ENCODE measurements at regions not wholly inside any gene's neighbourhood (a gene's known extent, or its start where the extent isn't known, plus 50 kb on each side); places are given as distances from the start of the nearest gene placed in this dataset.
"Not testable (repeated sequence)": the region's sequence is repeated elsewhere in the genome, so short reads cannot be mapped to it uniquely, and the experiment has no call there.

DNA sequence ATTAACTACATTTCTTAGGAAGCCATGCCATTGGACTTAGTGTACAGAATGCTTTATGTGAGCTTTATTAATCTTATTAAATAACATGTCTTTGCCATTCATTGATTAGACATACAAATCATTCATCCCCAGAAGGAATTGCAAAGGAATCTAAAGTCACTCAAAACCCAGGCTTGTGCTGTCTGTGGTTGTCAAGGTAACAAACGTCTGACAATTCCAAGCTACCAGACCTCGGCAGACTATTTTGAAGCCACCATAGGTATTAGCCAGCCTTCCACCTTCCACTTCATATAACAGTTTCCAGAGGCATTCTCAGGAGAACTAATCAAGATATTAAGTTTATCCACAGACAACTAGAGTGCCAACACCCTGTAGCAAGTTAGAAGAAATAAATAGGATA lies 135.2 kb upstream of the TUSC1 start:
- H3K4me1 ChIP-seq (ENCODE audit: control insufficient read depth in 1 of 2, insufficient read depth in 2 of 2, low read length in 2 of 2): no peaks in the 10 kb centered on the region
- no peak overlapping the region for H3K27ac ChIP-seq (ENCODE audit: low read depth in 1 of 2, low read length in 2 of 2)
- no peaks in the 10 kb centered on the region for H3K36me3 ChIP-seq (ENCODE audit: control insufficient read depth in 1 of 2, insufficient read depth in 2 of 2, low read length in 1 of 2)
- no peak overlapping the region for H3K4me3 ChIP-seq (ENCODE audit: low read length in 2 of 2)
- DNase-seq (no peak), ATAC-seq (ENCODE audit: low FRiP score) (no peak)
- H3K27me3 ChIP-seq (ENCODE audit: control insufficient read depth in 1 of 2, insufficient read depth in 2 of 2, low read length in 1 of 2): no peaks in the 10 kb centered on the region
- H3K9me3 ChIP-seq (ENCODE audit: control insufficient read depth, low read length): no peaks in the 10 kb centered on the region
- WGBS, 2 donors: 29 to 33% methylated on average over 2 of the region's 2 CpGs
- intact Hi-C loops (cut with DNase I): no loop called here

- Histone ChIP-seq H3K4me3 (ENCODE audit: low read length in 2 of 2) (no peak overlapping the region), H3K9me3 (ENCODE audit: control insufficient read depth, low read length) (no peaks in the 10 kb centered on the region), H3K27me3 (ENCODE audit: control insufficient read depth in 1 of 2, insufficient read depth in 2 of 2, low read length in 1 of 2) (no peaks in the 10 kb centered on the region), H3K27ac (ENCODE audit: low read depth in 1 of 2, low read length in 2 of 2) (no peak overlapping the region), H3K36me3 (ENCODE audit: control insufficient read depth in 1 of 2, insufficient read depth in 2 of 2, low read length in 1 of 2) (no peaks in the 10 kb centered on the region), H3K4me1 (ENCODE audit: control insufficient read depth in 1 of 2, insufficient read depth in 2 of 2, low read length in 2 of 2) (peaks cover 0 to 1% of the 10 kb centered on the region in 2 donors)
- intact Hi-C loops (cut with DNase I): no loop called here
- DNase-seq (no peak), ATAC-seq (ENCODE audit: low FRiP score) (no peak)
- 55 to 57% methylated on average over 1 of the region's 1 CpG for WGBS, 2 donors
Measured at GRCh38 chr9:25808554-25808953, 130.3 kb upstream of the TUSC1 start.

DNA sequence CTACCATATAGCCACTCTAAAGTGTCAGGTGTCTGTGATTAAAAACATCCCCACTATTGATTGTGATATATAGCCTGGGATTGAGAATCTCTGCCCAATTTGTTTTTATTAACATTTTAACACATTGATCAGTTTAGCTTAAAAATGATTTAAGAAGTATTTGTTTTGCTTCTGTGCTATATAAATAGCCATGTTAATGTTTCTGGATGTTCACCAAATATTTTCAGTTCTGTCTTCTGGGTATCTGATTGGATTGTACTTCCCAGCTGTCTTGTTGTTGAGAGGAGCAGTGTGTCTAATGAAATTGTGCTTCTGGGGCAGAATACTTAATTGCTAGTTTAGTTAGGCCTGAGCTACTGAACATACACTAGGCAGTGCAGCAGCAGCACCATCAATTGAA lies 126.6 kb upstream of the TUSC1 start:
- Histone ChIP-seq H3K27ac (ENCODE audit: low read depth in 1 of 2, low read length in 2 of 2) (no peak overlapping the region), H3K9me3 (ENCODE audit: control insufficient read depth, low read length) (no peaks in the 10 kb centered on the region), H3K4me1 (ENCODE audit: control insufficient read depth in 1 of 2, insufficient read depth in 2 of 2, low read length in 2 of 2) (peaks cover 0 to 1% of the 10 kb centered on the region in 2 donors), H3K4me3 (ENCODE audit: low read length in 2 of 2) (no peak overlapping the region), H3K36me3 (ENCODE audit: control insufficient read depth in 1 of 2, insufficient read depth in 2 of 2, low read length in 1 of 2) (no peaks in the 10 kb centered on the region), H3K27me3 (ENCODE audit: control insufficient read depth in 1 of 2, insufficient read depth in 2 of 2, low read length in 1 of 2) (no peaks in the 10 kb centered on the region)
- no peak for DNase-seq
- no peak for ATAC-seq (ENCODE audit: low FRiP score)
- intact Hi-C loops (cut with DNase I): no loop called here

DNA sequence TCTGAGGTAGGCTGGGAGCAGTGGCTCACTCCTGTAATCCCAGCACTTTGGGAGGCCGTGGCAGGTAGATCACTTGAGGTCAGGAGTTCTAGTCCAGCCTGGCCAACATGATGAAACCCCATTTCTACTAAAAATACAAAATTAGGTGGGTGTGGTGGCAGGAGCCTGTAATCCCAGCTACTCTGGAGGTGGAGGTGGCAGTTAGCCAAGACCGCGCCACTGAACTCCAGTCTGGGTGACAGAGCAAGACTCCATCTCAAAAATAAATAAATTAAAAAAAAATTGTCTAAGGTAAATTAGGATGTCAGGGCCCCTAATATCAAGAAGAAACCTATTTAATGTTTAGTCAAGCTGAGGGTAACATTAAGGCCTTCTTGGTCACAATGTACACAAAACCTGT lies 123.7 kb upstream of the TUSC1 start:
- H3K27ac ChIP-seq (ENCODE audit: low read depth in 1 of 2, low read length in 2 of 2); intact Hi-C loops (cut with DNase I); H3K4me3 ChIP-seq (ENCODE audit: low read length in 2 of 2); H3K4me1 ChIP-seq (ENCODE audit: control insufficient read depth in 1 of 2, insufficient read depth in 2 of 2, low read length in 2 of 2); H3K9me3 ChIP-seq (ENCODE audit: control insufficient read depth, low read length); H3K36me3 ChIP-seq (ENCODE audit: control insufficient read depth in 1 of 2, insufficient read depth in 2 of 2, low read length in 1 of 2); ATAC-seq (ENCODE audit: low FRiP score); H3K27me3 ChIP-seq (ENCODE audit: control insufficient read depth in 1 of 2, insufficient read depth in 2 of 2, low read length in 1 of 2); DNase-seq: not testable (repeated sequence)
- 91 to 97% methylated on average over 3 of the region's 3 CpGs for WGBS, 2 donors

- Histone ChIP-seq H3K4me3 (ENCODE audit: low read length in 2 of 2) (no peak overlapping the region), H3K36me3 (ENCODE audit: control insufficient read depth in 1 of 2, insufficient read depth in 2 of 2, low read length in 1 of 2) (no peaks in the 10 kb centered on the region), H3K27me3 (ENCODE audit: control insufficient read depth in 1 of 2, insufficient read depth in 2 of 2, low read length in 1 of 2) (no peaks in the 10 kb centered on the region), H3K4me1 (ENCODE audit: control insufficient read depth in 1 of 2, insufficient read depth in 2 of 2, low read length in 2 of 2) (no peaks in the 10 kb centered on the region), H3K27ac (ENCODE audit: low read depth in 1 of 2, low read length in 2 of 2) (no peak overlapping the region), H3K9me3 (ENCODE audit: control insufficient read depth, low read length) (no peaks in the 10 kb centered on the region)
- ATAC-seq (ENCODE audit: low FRiP score) (no peak), DNase-seq (no peak)
- 94 to 95% methylated on average over 4 of the region's 4 CpGs for WGBS, 2 donors
- intact Hi-C loops (cut with DNase I): no loop called here
Measured at GRCh38 chr9:25773805-25774204, 95.6 kb upstream of the TUSC1 start.

DNA sequence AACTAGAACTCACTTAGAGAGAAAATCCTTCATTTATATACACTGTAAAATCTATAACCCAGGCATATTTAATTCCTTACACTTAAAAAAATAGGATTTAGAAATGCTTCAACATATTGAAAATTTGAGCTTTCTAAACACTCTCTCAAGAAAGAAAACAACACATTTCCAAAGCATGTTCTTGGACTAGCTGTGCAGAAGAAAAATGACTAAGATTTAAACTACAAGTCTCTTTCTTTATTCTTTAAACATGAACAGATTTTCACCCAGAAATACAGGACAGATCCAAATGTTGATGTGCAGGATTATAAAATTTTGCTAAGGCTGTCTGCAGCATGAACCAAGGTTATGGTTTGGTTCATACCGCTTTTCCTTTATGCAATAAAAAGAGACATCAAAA lies 77.7 kb upstream of the TUSC1 start:
- no peaks in the 10 kb centered on the region for H3K27me3 ChIP-seq (ENCODE audit: control insufficient read depth in 1 of 2, insufficient read depth in 2 of 2, low read length in 1 of 2)
- 92 to 96% methylated on average over 1 of the region's 1 CpG for WGBS, 2 donors
- ATAC-seq (ENCODE audit: low FRiP score) (no peak), DNase-seq (no peak)
- H3K4me1 ChIP-seq (ENCODE audit: control insufficient read depth in 1 of 2, insufficient read depth in 2 of 2, low read length in 2 of 2): no peaks in the 10 kb centered on the region
- H3K4me3 ChIP-seq (ENCODE audit: low read length in 2 of 2): no peak overlapping the region
- H3K36me3 ChIP-seq (ENCODE audit: control insufficient read depth in 1 of 2, insufficient read depth in 2 of 2, low read length in 1 of 2): no peaks in the 10 kb centered on the region
- intact Hi-C loops (cut with DNase I): no loop called here
- H3K9me3 ChIP-seq (ENCODE audit: control insufficient read depth, low read length): no peaks in the 10 kb centered on the region
- H3K27ac ChIP-seq (ENCODE audit: low read depth in 1 of 2, low read length in 2 of 2): no peak overlapping the region

DNA sequence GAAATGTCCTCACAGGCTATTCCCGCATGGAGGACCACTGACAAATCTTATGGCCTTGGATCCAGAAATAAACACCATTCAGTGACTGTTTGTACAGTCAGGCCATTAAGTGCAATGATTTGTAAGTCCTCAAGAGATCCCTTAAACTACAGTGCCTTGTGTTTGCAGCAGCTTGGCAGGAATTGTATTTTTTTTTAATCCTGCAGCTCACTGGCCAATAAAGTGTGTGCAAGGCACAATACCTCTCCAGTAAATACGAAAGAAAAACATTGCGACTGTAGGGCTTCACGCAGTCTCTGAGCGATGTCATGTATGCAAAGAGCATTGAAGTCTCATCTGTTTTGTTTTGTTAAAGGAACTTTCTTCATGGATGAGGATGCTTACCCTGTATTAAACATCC lies 74.2 kb upstream of the TUSC1 start:
- DNase-seq (no peak), ATAC-seq (ENCODE audit: low FRiP score) (no peak)
- WGBS, 2 donors: 33% methylated on average over 5 of the region's 5 CpGs
- H3K27ac ChIP-seq (ENCODE audit: low read depth in 1 of 2, low read length in 2 of 2): no peak overlapping the region
- H3K36me3 ChIP-seq (ENCODE audit: control insufficient read depth in 1 of 2, insufficient read depth in 2 of 2, low read length in 1 of 2): no peaks in the 10 kb centered on the region
- no peaks in the 10 kb centered on the region for H3K4me1 ChIP-seq (ENCODE audit: control insufficient read depth in 1 of 2, insufficient read depth in 2 of 2, low read length in 2 of 2)
- no peaks in the 10 kb centered on the region for H3K27me3 ChIP-seq (ENCODE audit: control insufficient read depth in 1 of 2, insufficient read depth in 2 of 2, low read length in 1 of 2)
- intact Hi-C loops (cut with DNase I): no loop called here
- no peaks in the 10 kb centered on the region for H3K9me3 ChIP-seq (ENCODE audit: control insufficient read depth, low read length)
- H3K4me3 ChIP-seq (ENCODE audit: low read length in 2 of 2): no peak overlapping the region

DNA sequence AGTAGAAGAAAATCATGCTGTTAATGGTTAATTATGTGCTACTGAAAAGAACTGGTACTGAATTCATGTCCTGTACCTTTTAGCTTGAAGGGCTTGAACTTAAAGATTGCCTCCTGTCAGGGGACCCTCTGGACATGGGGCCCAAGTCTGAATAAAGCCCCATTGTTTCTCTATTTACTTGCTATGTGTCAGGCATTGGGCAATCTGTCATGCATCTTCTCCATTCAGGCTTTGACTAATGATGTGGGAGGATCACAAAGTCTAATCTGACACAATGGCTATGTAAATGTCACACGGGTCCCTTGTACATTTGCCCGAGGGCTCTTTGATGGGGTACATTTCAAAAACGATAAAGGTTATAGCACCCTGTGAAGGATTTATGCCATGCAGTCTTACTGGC lies 64.0 kb upstream of the TUSC1 start:
- no peak overlapping the region for H3K27ac ChIP-seq (ENCODE audit: low read depth in 1 of 2, low read length in 2 of 2)
- WGBS, 2 donors: 46 to 59% methylated on average over 3 of the region's 3 CpGs
- H3K4me3 ChIP-seq (ENCODE audit: low read length in 2 of 2): no peak overlapping the region
- no peaks in the 10 kb centered on the region for H3K9me3 ChIP-seq (ENCODE audit: control insufficient read depth, low read length)
- ATAC-seq (ENCODE audit: low FRiP score): no peak
- DNase-seq: no peak
- H3K27me3 ChIP-seq (ENCODE audit: control insufficient read depth in 1 of 2, insufficient read depth in 2 of 2, low read length in 1 of 2): no peaks in the 10 kb centered on the region
- intact Hi-C loops (cut with DNase I): no loop called here
- no peaks in the 10 kb centered on the region for H3K36me3 ChIP-seq (ENCODE audit: control insufficient read depth in 1 of 2, insufficient read depth in 2 of 2, low read length in 1 of 2)
- H3K4me1 ChIP-seq (ENCODE audit: control insufficient read depth in 1 of 2, insufficient read depth in 2 of 2, low read length in 2 of 2): no peaks in the 10 kb centered on the region

DNA sequence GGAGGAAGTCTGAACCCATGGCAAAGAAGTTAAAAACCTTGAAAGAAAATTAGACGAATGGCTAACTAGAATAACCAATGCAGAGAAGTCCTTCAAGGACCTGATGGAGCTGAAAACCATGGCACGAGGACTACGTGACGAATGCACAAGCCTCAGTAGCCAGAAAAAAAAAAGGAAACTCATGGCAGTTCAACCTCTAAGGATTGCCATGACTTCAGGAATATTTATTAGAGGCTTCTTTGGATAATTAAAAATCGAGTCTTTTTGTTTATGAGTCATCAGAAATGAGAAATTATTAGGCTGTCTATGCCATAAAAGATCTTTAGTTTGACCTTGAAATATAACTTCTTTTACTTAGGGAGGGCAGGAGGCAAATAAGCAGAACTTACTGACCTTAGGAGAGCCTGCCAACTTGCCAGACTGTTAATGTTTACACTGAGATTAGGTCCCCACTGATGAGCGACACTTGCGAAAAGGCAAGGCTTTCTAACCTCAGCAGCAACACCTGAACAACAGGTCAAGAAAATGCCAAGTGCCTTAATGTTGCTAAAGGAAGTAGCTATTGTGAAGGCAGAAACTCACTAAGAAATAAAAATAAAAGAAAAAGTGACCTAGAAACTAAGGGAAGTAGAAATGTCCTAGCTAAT lies 55.2 kb upstream of the TUSC1 start:
- 72% methylated on average over 7 of the region's 7 CpGs for WGBS, 2 donors
- Histone ChIP-seq H3K4me1 (ENCODE audit: control insufficient read depth in 1 of 2, insufficient read depth in 2 of 2, low read length in 2 of 2) (no peaks in the 10 kb centered on the region), H3K9me3 (ENCODE audit: control insufficient read depth, low read length) (peaks cover 3% of the 10 kb centered on the region), H3K27ac (ENCODE audit: low read depth in 1 of 2, low read length in 2 of 2) (no peak overlapping the region), H3K4me3 (ENCODE audit: low read length in 2 of 2) (no peak overlapping the region), H3K27me3 (ENCODE audit: control insufficient read depth in 1 of 2, insufficient read depth in 2 of 2, low read length in 1 of 2) (no peaks in the 10 kb centered on the region), H3K36me3 (ENCODE audit: control insufficient read depth in 1 of 2, insufficient read depth in 2 of 2, low read length in 1 of 2) (no peaks in the 10 kb centered on the region)
- DNase-seq (no peak), ATAC-seq (ENCODE audit: low FRiP score) (no peak)
- intact Hi-C loops (cut with DNase I): no loop called here

All from aorta (tissue), 5 donors.